Ecto neural progenitor cell (in vitro differentiated cells): ENCODE measurements at regions not wholly inside any gene's neighbourhood (a gene's known extent, or its start where the extent isn't known, plus 50 kb on each side); places are given as distances from the start of the nearest gene placed in this dataset.

Experiments
- DNase-seq: peaks from one replicate; pipeline ENCODE4 v3.0.0-alpha.2; 2018; ENCODE audit warnings: low spot score

- no peak for DNase-seq
These were observed 115.7 kb upstream of the P2RY1 start for GRCh38 chr3:152719264-152719663.

- no peak for DNase-seq
These were observed 113.8 kb upstream of the P2RY1 start for GRCh38 chr3:152720951-152721718.

GRCh38 chr3:152724270-152724669, 110.7 kb upstream of the P2RY1 start:
- no peak for DNase-seq

GRCh38 chr3:152728231-152728980, 106.5 kb upstream of the P2RY1 start:
- no peak for DNase-seq

GRCh38 chr3:152729906-152730305, 105.0 kb upstream of the P2RY1 start:
- no peak for DNase-seq

- no peak for DNase-seq
These were observed 103.4 kb upstream of the P2RY1 start for GRCh38 chr3:152731511-152731910.

- no peak for DNase-seq
These were observed 101.3 kb upstream of the P2RY1 start for GRCh38 chr3:152733584-152734119.

- no peak for DNase-seq
These were observed 97.7 kb upstream of the P2RY1 start for GRCh38 chr3:152737021-152737908.

GRCh38 chr3:152738656-152739055, 96.3 kb upstream of the P2RY1 start:
- DNase-seq, result no peak

GRCh38 chr3:152742368-152743347, 92.3 kb upstream of the P2RY1 start:
- no peak for DNase-seq

GRCh38 chr3:152745646-152746045, 89.3 kb upstream of the P2RY1 start:
- no peak for DNase-seq

GRCh38 chr3:152754303-152754702, 80.6 kb upstream of the P2RY1 start:
- DNase-seq, result no peak

GRCh38 chr3:152756807-152757206, 78.1 kb upstream of the P2RY1 start:
- DNase-seq, result no peak

GRCh38 chr3:152760024-152760563, 74.8 kb upstream of the P2RY1 start:
- DNase-seq, result no peak

GRCh38 chr3:152760591-152760990, 74.3 kb upstream of the P2RY1 start:
- no peak for DNase-seq

- DNase-seq, result no peak
These were observed 66.5 kb upstream of the P2RY1 start for GRCh38 chr3:152768478-152768877.

GRCh38 chr3:152769523-152769922, 65.4 kb upstream of the P2RY1 start:
- DNase-seq, result no peak

GRCh38 chr3:152770296-152770695, 64.6 kb upstream of the P2RY1 start:
- DNase-seq, result no peak

- DNase-seq, result no peak
These were observed 63.8 kb upstream of the P2RY1 start for GRCh38 chr3:152771120-152771519.

GRCh38 chr3:152772674-152773225, 62.2 kb upstream of the P2RY1 start:
- DNase-seq, result no peak
